PC-3 (cell line): ENCODE measurements at regions not wholly inside any gene's neighbourhood (a gene's known extent, or its start where the extent isn't known, plus 50 kb on each side); places are given as distances from the start of the nearest gene placed in this dataset.

Source experiments
- EZH2 ChIP-seq: fragments of 300-600 bp; sonication (generic); IDR thresholded peaks from one replicate; pipeline ENCODE4 v1.6.1; 2017; ENCODE audit warnings: antibody characterized with exemption, mild to moderate bottlenecking, low read length; ENCODE audit not compliant: unreplicated experiment
- EZH2phosphoT487 ChIP-seq: fragments of 300-600 bp; sonication (generic); IDR thresholded peaks from 2 replicates; pipeline ENCODE4 v1.6.1; 2018; ENCODE audit warnings: mild to moderate bottlenecking, antibody characterized with exemption, low read length, borderline replicate concordance
- TF ChIP-seq, protein P1 (sequence below): fragments of 300-600 bp; sonication (generic); conservative IDR thresholded peaks from 2 replicates; pipeline ENCODE4 v1.5.1; 2017; ENCODE audit warnings: antibody characterized with exemption, low read depth, mild to moderate bottlenecking, low read length

DNA sequence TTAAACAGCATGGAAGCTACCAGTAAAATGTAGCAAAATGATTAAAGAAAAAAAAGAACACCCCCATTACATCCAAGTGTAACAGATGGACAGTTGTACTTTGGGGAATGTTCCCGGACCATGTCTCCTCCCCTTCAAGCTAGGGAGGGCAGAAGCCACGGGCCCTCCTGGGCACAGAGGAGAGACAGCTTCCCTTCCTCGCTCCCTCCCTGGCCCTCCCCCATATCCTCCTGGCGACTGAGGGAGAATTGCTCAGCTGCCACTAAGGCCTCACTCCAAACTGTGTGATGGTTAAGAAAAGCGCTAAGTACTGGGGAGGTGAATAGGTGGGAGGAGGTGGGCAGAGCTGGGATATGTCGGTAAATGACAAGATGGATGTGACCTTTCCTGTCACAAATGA lies 358.0 kb downstream of the HRH4 start:
- TF ChIP-seq, protein P1, sequence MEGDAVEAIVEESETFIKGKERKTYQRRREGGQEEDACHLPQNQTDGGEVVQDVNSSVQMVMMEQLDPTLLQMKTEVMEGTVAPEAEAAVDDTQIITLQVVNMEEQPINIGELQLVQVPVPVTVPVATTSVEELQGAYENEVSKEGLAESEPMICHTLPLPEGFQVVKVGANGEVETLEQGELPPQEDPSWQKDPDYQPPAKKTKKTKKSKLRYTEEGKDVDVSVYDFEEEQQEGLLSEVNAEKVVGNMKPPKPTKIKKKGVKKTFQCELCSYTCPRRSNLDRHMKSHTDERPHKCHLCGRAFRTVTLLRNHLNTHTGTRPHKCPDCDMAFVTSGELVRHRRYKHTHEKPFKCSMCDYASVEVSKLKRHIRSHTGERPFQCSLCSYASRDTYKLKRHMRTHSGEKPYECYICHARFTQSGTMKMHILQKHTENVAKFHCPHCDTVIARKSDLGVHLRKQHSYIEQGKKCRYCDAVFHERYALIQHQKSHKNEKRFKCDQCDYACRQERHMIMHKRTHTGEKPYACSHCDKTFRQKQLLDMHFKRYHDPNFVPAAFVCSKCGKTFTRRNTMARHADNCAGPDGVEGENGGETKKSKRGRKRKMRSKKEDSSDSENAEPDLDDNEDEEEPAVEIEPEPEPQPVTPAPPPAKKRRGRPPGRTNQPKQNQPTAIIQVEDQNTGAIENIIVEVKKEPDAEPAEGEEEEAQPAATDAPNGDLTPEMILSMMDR = no peak
- TF ChIP-seq EZH2 (no peak), EZH2phosphoT487 (no peak)
